ENCODE measurements at regions not wholly inside any gene's neighbourhood (a gene's known extent, or its start where the extent isn't known, plus 50 kb on each side); places are given as distances from the start of the nearest gene placed in this dataset.
"Not testable (repeated sequence)": the region's sequence is repeated elsewhere in the genome, so short reads cannot be mapped to it uniquely, and the experiment has no call there.

DNA sequence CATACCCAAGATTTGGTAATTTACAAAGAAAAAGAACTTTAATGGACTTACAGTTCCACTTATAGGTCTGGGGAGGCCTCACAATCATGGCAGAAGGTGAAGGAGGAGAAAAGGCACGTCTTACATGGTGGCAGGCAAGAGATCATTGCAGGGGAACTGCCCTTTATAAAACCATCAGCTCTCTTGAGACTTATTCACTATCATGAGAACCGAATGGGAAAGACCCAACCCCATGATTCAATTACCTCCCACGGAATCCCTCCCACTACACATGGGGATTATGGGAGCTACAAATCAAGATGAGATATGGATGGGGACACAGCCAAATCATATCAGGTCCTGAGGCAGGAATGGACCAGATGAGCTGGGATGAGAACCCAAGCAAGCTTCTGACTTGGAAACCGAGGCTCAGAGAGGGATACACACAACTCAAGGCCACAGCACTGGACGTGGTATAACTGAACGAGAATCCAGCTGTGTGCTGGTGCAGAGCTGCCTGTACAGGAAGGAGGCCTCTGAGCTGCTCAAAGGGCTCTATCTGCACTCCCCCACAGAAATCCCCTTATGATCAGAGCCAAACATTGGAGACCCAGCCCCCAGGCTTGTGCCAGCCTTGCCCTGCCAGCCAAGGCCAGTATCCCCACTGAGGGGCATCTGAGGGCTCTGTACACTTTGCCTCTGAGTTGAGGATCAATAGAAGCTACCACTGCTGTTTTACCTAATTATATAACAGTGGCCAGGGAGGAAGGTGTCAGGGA, 137.8 kb downstream of the CEBPB start:
- no peak for DNase-seq (ENCODE audit: low read depth)

DNA sequence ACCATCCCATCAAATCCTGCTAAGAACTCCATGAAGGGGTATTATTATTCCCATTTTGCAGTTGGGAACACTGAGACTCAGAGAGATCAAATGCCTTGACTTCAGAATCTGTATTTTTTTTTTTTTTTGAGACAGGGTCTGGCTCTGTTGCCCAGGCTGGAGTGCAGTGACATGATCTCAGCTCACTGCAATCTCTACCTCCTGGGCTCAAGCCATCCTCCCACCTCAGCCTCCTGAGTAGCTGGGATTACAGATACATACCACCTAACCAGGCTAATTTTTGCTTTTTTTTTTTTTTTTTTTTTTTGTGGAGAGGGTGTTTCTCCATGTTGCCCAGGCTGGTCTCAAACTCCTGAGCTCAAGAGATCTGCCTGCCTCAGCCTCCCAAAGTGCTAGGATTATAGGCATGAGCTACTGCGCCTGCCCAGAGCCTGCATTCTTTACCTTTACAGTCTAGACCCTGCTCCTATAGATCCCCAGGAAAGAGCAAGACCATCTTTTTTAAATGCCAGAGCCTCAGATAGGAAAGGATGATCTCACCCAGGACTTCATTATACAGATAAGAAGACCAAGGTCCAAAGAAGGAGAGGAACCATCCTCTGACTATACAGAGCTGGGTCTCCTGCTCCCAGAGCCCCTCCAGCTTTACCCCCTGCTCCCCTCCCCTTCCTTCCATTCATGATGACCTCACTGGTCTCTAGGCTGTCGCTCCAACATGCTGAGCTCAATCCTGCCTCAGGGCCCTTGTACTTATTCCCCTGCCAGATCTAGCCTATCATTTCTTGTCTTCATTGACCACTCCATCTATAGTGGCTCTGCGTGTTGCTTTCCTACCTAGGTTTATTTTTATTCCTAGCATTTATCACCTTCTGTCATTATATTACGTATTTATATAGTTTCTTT, 138.6 kb downstream of the CEBPB start:
- no peak for DNase-seq (ENCODE audit: low read depth)

DNA sequence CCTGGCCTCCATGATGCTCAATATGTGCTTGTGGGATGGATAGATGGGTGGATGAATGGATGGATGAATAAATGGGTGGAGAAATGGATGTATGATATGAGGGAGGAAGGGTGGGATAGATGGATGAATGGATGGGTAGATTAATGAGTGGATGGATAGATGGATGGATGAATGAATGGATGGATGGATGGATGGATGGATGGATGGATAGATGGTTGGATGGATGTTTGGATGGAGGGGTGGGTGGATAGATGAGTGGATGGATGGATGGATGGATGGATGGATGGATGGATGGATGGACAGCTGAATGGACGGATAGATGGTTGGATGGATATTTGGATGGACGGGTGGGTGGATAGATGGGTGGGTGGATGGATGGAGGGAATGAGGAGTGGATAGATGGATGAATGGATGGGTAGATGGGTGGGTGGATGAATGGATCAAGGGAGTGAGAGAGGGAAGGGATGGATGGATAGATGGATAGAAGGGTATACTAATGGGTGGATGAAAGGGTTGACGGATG, 139.4 kb downstream of the CEBPB start:
- DNase-seq (ENCODE audit: low read depth), result no peak

DNA sequence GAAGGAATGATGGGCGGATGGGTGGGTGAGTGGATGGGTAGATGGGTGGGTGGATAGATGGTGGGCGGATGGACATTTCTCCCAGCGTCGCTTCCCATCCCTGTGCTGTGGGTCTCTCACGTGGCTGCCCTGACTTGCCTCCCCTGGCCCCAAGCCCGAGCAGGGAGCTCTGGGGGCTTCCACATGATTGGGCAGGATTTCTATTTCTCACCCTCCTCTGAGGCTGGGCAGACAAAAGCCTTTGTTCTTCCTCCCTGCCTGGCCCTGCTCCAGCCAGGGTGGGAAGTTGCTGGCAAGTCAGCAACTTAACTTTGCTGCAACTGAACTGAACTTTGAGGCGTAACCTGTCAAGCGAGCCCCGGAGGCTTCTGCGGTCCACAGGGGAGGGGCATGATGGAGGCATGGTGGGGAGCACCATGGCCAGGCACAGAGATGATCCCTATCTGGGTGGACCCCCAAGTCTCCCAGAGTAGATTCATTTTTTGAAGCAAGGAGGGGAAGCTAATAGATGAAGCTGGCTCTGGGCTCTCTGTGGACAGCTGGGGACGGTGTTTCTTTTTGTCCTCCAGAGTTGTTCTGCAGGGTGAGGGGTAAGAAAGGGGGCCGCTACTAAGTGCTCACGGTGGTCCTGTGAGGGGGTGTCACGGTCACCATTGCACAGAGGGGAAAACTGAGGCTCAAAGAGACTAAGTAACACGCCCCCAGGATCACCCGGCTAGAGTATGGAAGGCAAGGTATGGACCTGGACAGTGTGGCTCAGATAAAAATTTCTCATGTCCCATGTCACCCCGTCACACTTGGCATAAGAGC, 140.1 kb downstream of the CEBPB start:
- DNase-seq (ENCODE audit: low read depth), result no peak

DNA sequence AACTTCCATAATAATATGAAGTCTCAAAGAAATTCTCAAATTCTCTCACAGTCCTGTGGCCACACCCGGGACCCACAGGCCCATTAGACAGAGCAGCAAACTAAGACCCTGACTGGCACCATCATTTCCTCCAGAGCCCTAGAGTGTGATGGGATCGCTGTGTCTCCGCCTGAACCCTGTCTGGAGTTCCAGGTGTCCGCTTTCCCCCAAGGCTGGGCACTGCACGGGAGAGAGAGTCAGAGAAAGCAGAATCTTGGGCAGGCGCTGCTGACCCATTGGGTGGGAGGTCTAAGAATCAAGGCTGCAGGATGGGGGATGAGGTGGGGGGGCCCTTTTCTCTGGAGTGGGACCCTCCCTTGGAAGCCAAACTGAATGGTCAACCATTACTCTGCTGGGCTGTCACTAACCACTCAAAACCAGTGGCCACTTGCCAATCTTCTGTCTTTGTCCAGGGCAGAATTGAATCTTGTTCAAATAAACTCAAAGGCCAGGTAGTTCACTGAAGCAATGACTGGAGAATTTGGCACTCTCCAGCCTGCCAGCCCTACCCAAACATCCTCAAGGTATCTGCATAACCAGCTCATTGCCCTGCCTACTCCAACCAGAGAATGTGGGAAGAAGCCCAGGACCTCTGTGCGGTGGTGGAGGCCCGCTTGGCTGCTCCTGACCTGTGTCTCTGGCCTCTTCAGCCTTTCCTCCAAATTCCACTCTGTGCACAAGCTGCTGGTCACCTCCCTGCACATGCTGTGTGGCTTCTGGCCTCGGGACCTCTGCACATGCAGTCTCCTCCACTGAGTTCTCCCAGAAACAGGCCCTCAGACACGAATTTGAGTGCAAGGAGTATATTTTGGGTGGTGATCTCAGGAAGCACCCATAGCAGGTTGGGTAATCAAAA, 141.1 kb downstream of the CEBPB start:
- no peak for DNase-seq (ENCODE audit: low read depth)

DNA sequence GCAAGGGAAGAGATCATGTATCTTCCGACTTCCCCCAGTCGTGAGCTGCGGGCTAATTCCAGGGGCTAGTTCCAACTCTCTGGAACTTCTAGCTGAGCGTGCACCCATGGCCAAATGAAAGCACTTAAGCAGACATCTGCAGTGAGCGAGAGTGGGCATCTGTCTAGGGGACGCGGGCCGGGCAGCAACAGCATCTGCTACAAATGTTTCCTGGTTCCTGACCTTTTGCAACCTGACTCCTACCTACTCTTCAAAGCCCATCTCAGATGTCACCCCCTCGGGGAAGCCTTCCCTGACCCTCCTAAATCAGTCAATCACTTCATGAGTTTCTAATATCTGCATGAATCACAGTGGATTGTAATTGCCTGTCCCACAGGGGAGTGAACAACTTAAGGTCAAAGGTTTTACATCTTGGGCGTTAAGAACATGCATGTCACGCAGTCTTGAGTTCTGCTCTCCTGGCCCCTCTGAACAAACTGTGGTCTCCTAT, 141.9 kb downstream of the CEBPB start:
- no peak for DNase-seq (ENCODE audit: low read depth)

GRCh38 chr20:50333131-50333670, 142.6 kb downstream of the CEBPB start:
- no peak for DNase-seq (ENCODE audit: low read depth)

GRCh38 chr20:50333812-50334211, 143.2 kb downstream of the CEBPB start:
- no peak for DNase-seq (ENCODE audit: low read depth)

GRCh38 chr20:50334512-50334911, 143.9 kb downstream of the CEBPB start:
- not testable (repeated sequence) for DNase-seq (ENCODE audit: low read depth)

DNA sequence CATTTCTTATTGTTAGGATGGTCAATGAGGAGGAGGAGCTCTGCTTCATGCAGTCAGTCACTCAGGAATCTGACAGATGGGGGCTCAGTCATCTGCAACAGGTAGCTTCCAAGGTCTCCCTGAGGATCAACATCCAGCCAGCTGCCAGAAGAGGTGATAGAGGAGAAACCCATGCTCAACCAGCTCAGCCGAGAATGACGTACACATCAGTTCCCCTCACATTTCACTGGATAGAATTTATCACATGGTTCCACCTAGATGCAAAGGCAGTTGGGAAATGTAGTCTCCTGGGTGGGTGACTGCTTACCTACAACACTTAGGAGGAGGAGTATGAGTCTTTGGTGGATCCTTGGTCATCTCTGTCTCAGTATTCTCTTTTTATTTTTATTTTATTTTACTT, 144.5 kb downstream of the CEBPB start:
- DNase-seq (ENCODE audit: low read depth), result no peak

- no peak for DNase-seq (ENCODE audit: low read depth)
These were observed 145.2 kb downstream of the CEBPB start for GRCh38 chr20:50335866-50336265.

GRCh38 chr20:50336661-50337060, 146.0 kb downstream of the CEBPB start:
- DNase-seq (ENCODE audit: low read depth), result no peak

GRCh38 chr20:50337521-50338466, 147.2 kb downstream of the CEBPB start:
- no peak for DNase-seq (ENCODE audit: low read depth)

GRCh38 chr20:50338479-50339391, 148.1 kb downstream of the CEBPB start:
- DNase-seq (ENCODE audit: low read depth), result no peak

- DNase-seq (ENCODE audit: low read depth), result no peak
These were observed 148.9 kb downstream of the CEBPB start for GRCh38 chr20:50339466-50339901.

- DNase-seq (ENCODE audit: low read depth), result no peak
These were observed 149.9 kb downstream of the CEBPB start for GRCh38 chr20:50340541-50340940.

GRCh38 chr20:50341050-50341449, 150.4 kb downstream of the CEBPB start:
- DNase-seq (ENCODE audit: low read depth), result no peak
